A673 (cell line): ENCODE measurements at regions not wholly inside any gene's neighbourhood (a gene's known extent, or its start where the extent isn't known, plus 50 kb on each side); places are given as distances from the start of the nearest gene placed in this dataset.
A peak's percentile ranks its signal among the peaks of the same experiment; 100 is the strongest.

Experiments used
- BruUV-seq: library from RNA; stranded (reverse); fragments of 400-500 nt; replicated peaks from 2 replicates; lab custom pipeline; 2021; lab: Mats Ljungman, UMichigan
- CTCF ChIA-PET: fragments of 300-600 bp; sonication (Branson Sonifier 250); formaldehyde crosslinking; loops from one replicate; lab custom pipeline; 2022; ENCODE audit warnings: antibody characterized with exemption; lab: Charles Lee
- POLR2A ChIA-PET: fragments of 300-600 bp; sonication (Branson Sonifier 250); formaldehyde crosslinking; loops from one replicate; lab custom pipeline; 2022; ENCODE audit warnings: antibody characterized with exemption; ENCODE audit not compliant: low non-redundant PET; lab: Charles Lee
- DNase-seq: peaks from one replicate; pipeline ENCODE4 v3.0.0-alpha.2; 2015; ENCODE audit warnings: low spot score
- H3K27ac ChIP-seq: fragments of 200-600 bp; sonication (generic); 2 replicates; pipeline ENCODE4 v1.5.1; 2016; ENCODE audit warnings: mixed run types, low read depth, mild to moderate bottlenecking, mixed read lengths, antibody characterized with exemption, low read length; ENCODE audit not compliant: poor library complexity, severe bottlenecking
- H3K27me3 ChIP-seq: fragments of 200-600 bp; sonication (generic); replicated peaks from 2 replicates; pipeline ENCODE4 v1.6.1; 2017; ENCODE audit warnings: mixed run types, low read depth, mild to moderate bottlenecking, mixed read lengths, antibody characterized with exemption, low read length; ENCODE audit not compliant: insufficient read depth, poor library complexity
- H3K36me3 ChIP-seq: fragments of 200-600 bp; sonication (generic); 2 replicates; pipeline ENCODE4 v1.6.1; 2016; ENCODE audit warnings: mixed run types, mild to moderate bottlenecking, mixed read lengths, antibody characterized with exemption, low read length; ENCODE audit not compliant: insufficient read depth, poor library complexity, severe bottlenecking
- H3K4me1 ChIP-seq: fragments of 200-600 bp; sonication (generic); 2 replicates; pipeline ENCODE4 v1.6.1; 2017; ENCODE audit warnings: mixed run types, mild to moderate bottlenecking, mixed read lengths, antibody characterized with exemption, low read length; ENCODE audit not compliant: insufficient read depth, poor library complexity, severe bottlenecking
- H3K4me3 ChIP-seq: fragments of 200-600 bp; sonication (generic); 2 replicates; pipeline ENCODE4 v1.5.1; 2016; ENCODE audit warnings: low read depth, mixed run types, mild to moderate bottlenecking, mixed read lengths, low read length; ENCODE audit not compliant: poor library complexity, severe bottlenecking
- H3K9me3 ChIP-seq: fragments of 200-600 bp; sonication (generic); 2 replicates; pipeline ENCODE4 v1.6.1; 2016; ENCODE audit warnings: mixed run types, low read depth, mild to moderate bottlenecking, mixed read lengths, antibody characterized with exemption, low read length; ENCODE audit not compliant: poor library complexity, severe bottlenecking
- CTCF ChIP-seq: fragments of 300-800, 200-600 bp; sonication (generic); conservative IDR thresholded peaks from 2 replicates; pipeline ENCODE4 v1.5.1; 2017; ENCODE audit warnings: low read depth, mild to moderate bottlenecking, antibody characterized with exemption, low read length, moderate library complexity, mixed read lengths
- EZH2 ChIP-seq: fragments of 200-600 bp; sonication (generic); IDR thresholded peaks from 2 replicates; pipeline ENCODE4 v1.6.1; 2017; ENCODE audit warnings: borderline replicate concordance, low read depth, mild to moderate bottlenecking, mixed read lengths, antibody characterized with exemption, low read length; ENCODE audit not compliant: poor library complexity, severe bottlenecking
- intact Hi-C: fragments of 100-400 bp; cut with micrococcal nuclease; formaldehyde crosslinking; loops from one replicate; pipeline ENCODE4 v1.10.0; 2022; ENCODE audit not compliant: unreplicated experiment

- intact Hi-C loops = loop anchor here (1.0 kb wide), 3 partner anchors 491 to 935 kb away; no protein-coding TSS in a partner anchor
- peak; percentile 44 for DNase-seq
- H3K4me1 ChIP-seq = no peaks in the 10 kb centered on the region
- CTCF ChIA-PET = interaction anchor here (0.6 to 1.5 kb wide), 4 partner anchors 74 to 935 kb away, joined by 3 to 5 read pairs (median 4); no protein-coding TSS in a partner anchor
- H3K27me3 ChIP-seq = peaks cover 15% of the 10 kb centered on the region
- no peaks in the 10 kb centered on the region for H3K9me3 ChIP-seq
- TF ChIP-seq EZH2 (no peak), CTCF (peak; percentile 75)
- POLR2A ChIA-PET = no interaction called here
- no peaks in the 10 kb centered on the region for H3K36me3 ChIP-seq
- BruUV-seq = no TSS peak
- H3K4me3 ChIP-seq = no peak overlapping the region
- no peak overlapping the region for H3K27ac ChIP-seq
Observed at GRCh38 chr5:164504141-164504772, 998.8 kb downstream of the MAT2B start.

GRCh38 chr5:164505791-164506190 is 1000.4 kb downstream of the MAT2B start:
- H3K27me3 ChIP-seq = peaks cover 15% of the 10 kb centered on the region
- no peaks in the 10 kb centered on the region for H3K9me3 ChIP-seq
- ChIA-PET POLR2A (no interaction called here), CTCF (interaction anchor here (1.5 kb wide), 1 partner anchor 463 kb away, joined by 5 read pairs; no protein-coding TSS in a partner anchor)
- TF ChIP-seq CTCF (no peak), EZH2 (no peak)
- intact Hi-C loops = no loop called here
- no peak overlapping the region for H3K27ac ChIP-seq
- BruUV-seq = no TSS peak
- H3K4me3 ChIP-seq = no peak overlapping the region
- H3K4me1 ChIP-seq = no peaks in the 10 kb centered on the region
- H3K36me3 ChIP-seq = no peaks in the 10 kb centered on the region
- no peak for DNase-seq

- Histone ChIP-seq H3K9me3 (no peaks in the 10 kb centered on the region), H3K4me1 (no peaks in the 10 kb centered on the region), H3K27ac (no peak overlapping the region), H3K27me3 (peaks cover 4% of the 10 kb centered on the region), H3K4me3 (no peak overlapping the region), H3K36me3 (no peaks in the 10 kb centered on the region)
- no TSS peak for BruUV-seq
- no peak for DNase-seq
- POLR2A ChIA-PET = no interaction called here
- intact Hi-C loops = no loop called here
- CTCF ChIA-PET = no interaction called here
- TF ChIP-seq EZH2 = no peak
Observed at GRCh38 chr5:164518067-164518740, 1012.8 kb downstream of the MAT2B start.
